Neural crest cell (in vitro differentiated cells): ENCODE measurements at regions not wholly inside any gene's neighbourhood (a gene's known extent, or its start where the extent isn't known, plus 50 kb on each side); places are given as distances from the start of the nearest gene placed in this dataset.

Source experiments
- DNase-seq: peaks from one replicate; pipeline ENCODE4 v3.0.0; 2021; ENCODE audit warnings: low read depth, mixed read lengths, low spot score
- H3K27ac Mint-ChIP-seq: one replicate; pipeline ENCODE4 v1.8.0; 2021; ENCODE audit warnings: mild to moderate bottlenecking, mixed read lengths; ENCODE audit not compliant: unreplicated experiment
- H3K27me3 Mint-ChIP-seq: 2 replicates; pipeline ENCODE4 v1.8.0; 2021; ENCODE audit warnings: low read depth, mild to moderate bottlenecking, mixed read lengths
- H3K36me3 Mint-ChIP-seq: 2 replicates; pipeline ENCODE4 v1.8.0; 2021; ENCODE audit warnings: low read depth, mild to moderate bottlenecking, mixed read lengths
- H3K4me1 Mint-ChIP-seq: 2 replicates; pipeline ENCODE4 v1.8.0; 2021; ENCODE audit warnings: mixed read lengths
- H3K4me3 Mint-ChIP-seq: one replicate; pipeline ENCODE4 v1.8.0; 2021; ENCODE audit warnings: mild to moderate bottlenecking, mixed read lengths
- H3K9me3 Mint-ChIP-seq: 2 replicates; pipeline ENCODE4 v1.8.0; 2021; ENCODE audit warnings: mixed read lengths
- CTCF ChIP-seq: fragments of 200-600 bp; sonication (generic); conservative IDR thresholded peaks from 2 replicates; pipeline ENCODE4 v1.5.0; 2021; ENCODE audit warnings: antibody characterized with exemption, mild to moderate bottlenecking

GRCh38 chr2:19746137-19746600 is 155.6 kb downstream of the TTC32 start:
- no peak for DNase-seq
- Mint-ChIP-seq H3K27me3 (no peaks in the 10 kb centered on the region), H3K4me1 (peaks cover 5% of the 10 kb centered on the region), H3K36me3 (no peaks in the 10 kb centered on the region), H3K9me3 (no peaks in the 10 kb centered on the region), H3K27ac (no peak overlapping the region), H3K4me3 (no peak overlapping the region)
- no peak for TF ChIP-seq CTCF

- Mint-ChIP-seq H3K4me1 (peaks cover 5% of the 10 kb centered on the region), H3K27ac (no peak overlapping the region), H3K36me3 (no peaks in the 10 kb centered on the region), H3K27me3 (no peaks in the 10 kb centered on the region), H3K4me3 (no peak overlapping the region), H3K9me3 (no peaks in the 10 kb centered on the region)
- DNase-seq, result no peak
- no peak for TF ChIP-seq CTCF
Observed at GRCh38 chr2:19745318-19746136, 156.3 kb downstream of the TTC32 start.

DNA sequence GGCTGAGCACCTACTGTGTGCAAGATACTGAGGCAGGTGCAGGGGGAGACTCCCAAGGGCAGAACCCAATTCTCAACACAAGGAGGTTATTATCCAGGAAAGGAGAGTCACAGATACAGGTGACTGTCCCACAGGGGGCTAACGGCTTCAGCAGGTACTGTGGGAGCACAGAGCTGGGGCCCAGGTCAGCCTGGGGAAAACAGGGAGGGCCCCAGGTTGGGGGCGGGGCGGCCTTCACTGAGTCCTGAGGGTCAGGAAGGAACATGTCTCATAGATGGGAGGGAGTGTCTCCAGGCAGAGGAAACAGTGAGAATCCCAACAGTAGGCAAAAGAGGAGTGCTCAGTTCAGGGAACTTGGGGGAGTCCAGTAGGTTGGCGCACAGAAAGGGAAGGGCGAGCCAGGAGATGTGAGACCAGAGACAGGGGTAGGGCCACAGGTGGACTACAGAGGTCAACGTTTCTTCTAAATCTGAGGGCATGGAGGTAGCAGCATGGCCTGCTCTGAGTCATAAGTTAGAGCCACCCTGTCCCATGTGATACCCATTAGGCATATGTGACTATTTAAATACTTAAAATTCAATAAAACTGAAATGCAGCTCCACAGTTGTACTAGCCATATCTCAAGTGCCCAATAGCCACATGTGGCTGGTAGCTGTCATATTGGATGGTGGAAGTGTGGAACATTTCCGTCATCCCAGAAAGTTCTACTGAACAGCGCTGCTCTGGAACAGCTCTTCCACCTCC is 157.2 kb downstream of the TTC32 start:
- DNase-seq, result no peak
- Mint-ChIP-seq H3K27ac (no peak overlapping the region), H3K27me3 (no peaks in the 10 kb centered on the region), H3K36me3 (no peaks in the 10 kb centered on the region), H3K9me3 (no peaks in the 10 kb centered on the region), H3K4me3 (no peak overlapping the region), H3K4me1 (peaks cover 5% of the 10 kb centered on the region)
- no peak for TF ChIP-seq CTCF

DNA sequence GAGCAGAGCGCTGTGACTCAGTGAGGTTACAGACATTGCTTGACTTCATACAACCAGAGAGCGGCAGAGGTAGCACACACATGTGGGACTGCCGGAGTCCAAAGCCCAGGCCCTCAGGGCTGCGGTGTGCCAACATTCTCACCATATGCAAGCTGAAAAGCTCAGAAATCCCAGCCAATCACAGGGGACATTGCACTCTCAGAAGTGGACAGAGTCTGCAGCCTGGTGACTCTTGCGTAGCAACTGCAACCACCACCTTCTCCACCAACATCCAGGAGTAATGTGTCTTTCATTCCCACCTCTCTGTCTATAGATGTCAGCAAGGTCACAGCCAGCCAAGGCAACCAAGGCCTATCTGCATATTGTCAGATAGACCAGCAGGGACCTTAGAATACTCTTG is 158.1 kb downstream of the TTC32 start:
- no peaks in the 10 kb centered on the region for H3K9me3 Mint-ChIP-seq
- no peaks in the 10 kb centered on the region for H3K36me3 Mint-ChIP-seq

GRCh38 chr2:19742872-19743271 is 158.9 kb downstream of the TTC32 start:
- H3K36me3 Mint-ChIP-seq, result no peaks in the 10 kb centered on the region
- H3K27me3 Mint-ChIP-seq, result no peaks in the 10 kb centered on the region
- TF ChIP-seq CTCF, result no peak
- H3K4me3 Mint-ChIP-seq, result no peak overlapping the region
- H3K4me1 Mint-ChIP-seq, result peaks cover 5% of the 10 kb centered on the region
- H3K9me3 Mint-ChIP-seq, result no peaks in the 10 kb centered on the region
- DNase-seq, result no peak
- H3K27ac Mint-ChIP-seq, result no peak overlapping the region

More for the DNA sequence above, 158.1 kb downstream of the TTC32 start:
- no peak for TF ChIP-seq CTCF
- peaks cover 5% of the 10 kb centered on the region for H3K4me1 Mint-ChIP-seq
- H3K27ac Mint-ChIP-seq, result no peak overlapping the region
- no peaks in the 10 kb centered on the region for H3K27me3 Mint-ChIP-seq
- no peak overlapping the region for H3K4me3 Mint-ChIP-seq
- no peak for DNase-seq
